ENCODE measurements at regions not wholly inside any gene's neighbourhood (a gene's known extent, or its start where the extent isn't known, plus 50 kb on each side); places are given as distances from the start of the nearest gene placed in this dataset.

DNA sequence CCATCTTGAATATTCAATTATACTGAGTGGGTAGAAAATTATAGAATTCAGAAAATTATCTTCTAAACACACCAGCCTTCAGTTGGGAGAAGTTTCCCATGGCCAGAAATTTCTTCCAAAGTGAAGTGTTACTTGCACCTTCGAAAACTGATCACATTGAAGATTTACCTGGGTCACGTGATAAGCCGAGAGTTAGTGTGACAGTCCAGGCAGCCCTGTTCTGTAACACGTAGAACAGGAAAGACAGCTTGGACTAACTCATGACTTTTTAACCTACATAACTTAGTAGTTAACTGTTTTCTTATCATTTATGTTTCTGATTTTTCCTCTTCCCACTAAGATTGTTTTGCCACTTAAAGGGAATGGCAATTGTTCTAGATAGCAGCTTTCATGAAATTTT, 118.3 kb upstream of the MTHFD1L start:
- H3K27ac Mint-ChIP-seq, result no peak overlapping the region
- Histone ChIP-seq H3K79me2 (replicated peaks; ENCODE audit: insufficient read depth) (no peaks in the 10 kb centered on the region), H3K4me3 (no peak overlapping the region), H3F3A (replicated peaks; ENCODE audit: low read depth) (no peaks in the 10 kb centered on the region), H3K36me3 (ENCODE audit: insufficient read depth) (no peaks in the 10 kb centered on the region), H3K27ac (ENCODE audit: low read depth) (no peak overlapping the region), H3K4me1 (ENCODE audit: insufficient read depth) (no peaks in the 10 kb centered on the region), H4K20me1 (replicated peaks; ENCODE audit: insufficient read depth) (no peaks in the 10 kb centered on the region), H3K27me3 (ENCODE audit: insufficient read depth) (0 out of 2 replicates have a peak, but pooled peaks cover under 1% of the 10 kb centered on the region), H2AFZ (no peak overlapping the region), H3K9me2 (ENCODE audit: insufficient read depth) (no peaks in the 10 kb centered on the region), H3K4me2 (no peak overlapping the region)
- TF ChIP-seq, protein P1, sequence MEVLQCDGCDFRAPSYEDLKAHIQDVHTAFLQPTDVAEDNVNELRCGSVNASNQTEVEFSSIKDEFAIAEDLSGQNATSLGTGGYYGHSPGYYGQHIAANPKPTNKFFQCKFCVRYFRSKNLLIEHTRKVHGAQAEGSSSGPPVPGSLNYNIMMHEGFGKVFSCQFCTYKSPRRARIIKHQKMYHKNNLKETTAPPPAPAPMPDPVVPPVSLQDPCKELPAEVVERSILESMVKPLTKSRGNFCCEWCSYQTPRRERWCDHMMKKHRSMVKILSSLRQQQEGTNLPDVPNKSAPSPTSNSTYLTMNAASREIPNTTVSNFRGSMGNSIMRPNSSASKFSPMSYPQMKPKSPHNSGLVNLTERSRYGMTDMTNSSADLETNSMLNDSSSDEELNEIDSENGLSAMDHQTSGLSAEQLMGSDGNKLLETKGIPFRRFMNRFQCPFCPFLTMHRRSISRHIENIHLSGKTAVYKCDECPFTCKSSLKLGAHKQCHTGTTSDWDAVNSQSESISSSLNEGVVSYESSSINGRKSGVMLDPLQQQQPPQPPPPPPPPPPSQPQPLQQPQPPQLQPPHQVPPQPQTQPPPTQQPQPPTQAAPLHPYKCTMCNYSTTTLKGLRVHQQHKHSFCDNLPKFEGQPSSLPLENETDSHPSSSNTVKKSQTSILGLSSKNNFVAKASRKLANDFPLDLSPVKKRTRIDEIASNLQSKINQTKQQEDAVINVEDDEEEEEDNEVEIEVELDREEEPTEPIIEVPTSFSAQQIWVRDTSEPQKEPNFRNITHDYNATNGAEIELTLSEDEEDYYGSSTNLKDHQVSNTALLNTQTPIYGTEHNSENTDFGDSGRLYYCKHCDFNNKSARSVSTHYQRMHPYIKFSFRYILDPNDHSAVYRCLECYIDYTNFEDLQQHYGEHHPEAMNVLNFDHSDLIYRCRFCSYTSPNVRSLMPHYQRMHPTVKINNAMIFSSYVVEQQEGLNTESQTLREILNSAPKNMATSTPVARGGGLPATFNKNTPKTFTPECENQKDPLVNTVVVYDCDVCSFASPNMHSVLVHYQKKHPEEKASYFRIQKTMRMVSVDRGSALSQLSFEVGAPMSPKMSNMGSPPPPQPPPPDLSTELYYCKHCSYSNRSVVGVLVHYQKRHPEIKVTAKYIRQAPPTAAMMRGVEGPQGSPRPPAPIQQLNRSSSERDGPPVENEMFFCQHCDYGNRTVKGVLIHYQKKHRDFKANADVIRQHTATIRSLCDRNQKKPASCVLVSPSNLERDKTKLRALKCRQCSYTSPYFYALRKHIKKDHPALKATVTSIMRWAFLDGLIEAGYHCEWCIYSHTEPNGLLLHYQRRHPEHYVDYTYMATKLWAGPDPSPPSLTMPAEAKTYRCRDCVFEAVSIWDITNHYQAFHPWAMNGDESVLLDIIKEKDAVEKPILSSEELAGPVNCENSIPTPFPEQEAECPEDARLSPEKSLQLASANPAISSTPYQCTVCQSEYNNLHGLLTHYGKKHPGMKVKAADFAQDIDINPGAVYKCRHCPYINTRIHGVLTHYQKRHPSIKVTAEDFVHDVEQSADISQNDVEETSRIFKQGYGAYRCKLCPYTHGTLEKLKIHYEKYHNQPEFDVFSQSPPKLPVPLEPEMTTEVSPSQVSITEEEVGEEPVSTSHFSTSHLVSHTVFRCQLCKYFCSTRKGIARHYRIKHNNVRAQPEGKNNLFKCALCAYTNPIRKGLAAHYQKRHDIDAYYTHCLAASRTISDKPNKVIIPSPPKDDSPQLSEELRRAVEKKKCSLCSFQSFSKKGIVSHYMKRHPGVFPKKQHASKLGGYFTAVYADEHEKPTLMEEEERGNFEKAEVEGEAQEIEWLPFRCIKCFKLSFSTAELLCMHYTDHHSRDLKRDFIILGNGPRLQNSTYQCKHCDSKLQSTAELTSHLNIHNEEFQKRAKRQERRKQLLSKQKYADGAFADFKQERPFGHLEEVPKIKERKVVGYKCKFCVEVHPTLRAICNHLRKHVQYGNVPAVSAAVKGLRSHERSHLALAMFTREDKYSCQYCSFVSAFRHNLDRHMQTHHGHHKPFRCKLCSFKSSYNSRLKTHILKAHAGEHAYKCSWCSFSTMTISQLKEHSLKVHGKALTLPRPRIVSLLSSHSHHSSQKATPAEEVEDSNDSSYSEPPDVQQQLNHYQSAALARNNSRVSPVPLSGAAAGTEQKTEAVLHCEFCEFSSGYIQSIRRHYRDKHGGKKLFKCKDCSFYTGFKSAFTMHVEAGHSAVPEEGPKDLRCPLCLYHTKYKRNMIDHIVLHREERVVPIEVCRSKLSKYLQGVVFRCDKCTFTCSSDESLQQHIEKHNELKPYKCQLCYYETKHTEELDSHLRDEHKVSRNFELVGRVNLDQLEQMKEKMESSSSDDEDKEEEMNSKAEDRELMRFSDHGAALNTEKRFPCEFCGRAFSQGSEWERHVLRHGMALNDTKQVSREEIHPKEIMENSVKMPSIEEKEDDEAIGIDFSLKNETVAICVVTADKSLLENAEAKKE (CRISPR knock-in tag; IDR thresholded peaks at IDR 0.05), result no peak
- TF ChIP-seq NANOG (IDR thresholded peaks at IDR 0.05; ENCODE audit: borderline replicate concordance), result no peak
- no peak for TF ChIP-seq JUNB (IDR thresholded peaks at IDR 0.05; ENCODE audit: unreplicated experiment)
- TF ChIP-seq ZNF114 (CRISPR knock-in tag; IDR thresholded peaks at IDR 0.05), result no peak
- TF ChIP-seq, protein P2, sequence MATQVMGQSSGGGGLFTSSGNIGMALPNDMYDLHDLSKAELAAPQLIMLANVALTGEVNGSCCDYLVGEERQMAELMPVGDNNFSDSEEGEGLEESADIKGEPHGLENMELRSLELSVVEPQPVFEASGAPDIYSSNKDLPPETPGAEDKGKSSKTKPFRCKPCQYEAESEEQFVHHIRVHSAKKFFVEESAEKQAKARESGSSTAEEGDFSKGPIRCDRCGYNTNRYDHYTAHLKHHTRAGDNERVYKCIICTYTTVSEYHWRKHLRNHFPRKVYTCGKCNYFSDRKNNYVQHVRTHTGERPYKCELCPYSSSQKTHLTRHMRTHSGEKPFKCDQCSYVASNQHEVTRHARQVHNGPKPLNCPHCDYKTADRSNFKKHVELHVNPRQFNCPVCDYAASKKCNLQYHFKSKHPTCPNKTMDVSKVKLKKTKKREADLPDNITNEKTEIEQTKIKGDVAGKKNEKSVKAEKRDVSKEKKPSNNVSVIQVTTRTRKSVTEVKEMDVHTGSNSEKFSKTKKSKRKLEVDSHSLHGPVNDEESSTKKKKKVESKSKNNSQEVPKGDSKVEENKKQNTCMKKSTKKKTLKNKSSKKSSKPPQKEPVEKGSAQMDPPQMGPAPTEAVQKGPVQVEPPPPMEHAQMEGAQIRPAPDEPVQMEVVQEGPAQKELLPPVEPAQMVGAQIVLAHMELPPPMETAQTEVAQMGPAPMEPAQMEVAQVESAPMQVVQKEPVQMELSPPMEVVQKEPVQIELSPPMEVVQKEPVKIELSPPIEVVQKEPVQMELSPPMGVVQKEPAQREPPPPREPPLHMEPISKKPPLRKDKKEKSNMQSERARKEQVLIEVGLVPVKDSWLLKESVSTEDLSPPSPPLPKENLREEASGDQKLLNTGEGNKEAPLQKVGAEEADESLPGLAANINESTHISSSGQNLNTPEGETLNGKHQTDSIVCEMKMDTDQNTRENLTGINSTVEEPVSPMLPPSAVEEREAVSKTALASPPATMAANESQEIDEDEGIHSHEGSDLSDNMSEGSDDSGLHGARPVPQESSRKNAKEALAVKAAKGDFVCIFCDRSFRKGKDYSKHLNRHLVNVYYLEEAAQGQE (IDR thresholded peaks at IDR 0.05; ENCODE audit: unreplicated experiment), result no peak
- TF ChIP-seq STAT1 (IDR thresholded peaks at IDR 0.05; ENCODE audit: unreplicated experiment), result no peak
- no peak for TF ChIP-seq EZH2phosphoT487 (IDR thresholded peaks at IDR 0.05; ENCODE audit: unreplicated experiment)
- no peak for TF ChIP-seq EZH2 (IDR thresholded peaks at IDR 0.05; ENCODE audit: low read depth, unreplicated experiment)
- no peaks in the 10 kb centered on the region for H3K36me3 Mint-ChIP-seq (ENCODE audit: low read depth)
- no peaks in the 10 kb centered on the region for H3K9me3 Mint-ChIP-seq
- no peaks in the 10 kb centered on the region for H3K4me1 Mint-ChIP-seq
- no peak for DNase-seq (ENCODE audit: low spot score)
- H3K4me3 Mint-ChIP-seq, result no peak overlapping the region
- no peak for ATAC-seq
- peaks cover 2% of the 10 kb centered on the region for H3K27me3 Mint-ChIP-seq (ENCODE audit: insufficient read depth, low read depth, poor library complexity)
